Stomach (tissue), 4 donors: ENCODE measurements at regions not wholly inside any gene's neighbourhood (a gene's known extent, or its start where the extent isn't known, plus 50 kb on each side); places are given as distances from the start of the nearest gene placed in this dataset.

ENCODE experiments used
- POLR2A ChIP-seq, 4 donors: fragments of 450-650 bp; IDR thresholded peaks; one replicate each; pipeline ENCODE4 v1.6.1; 2016; ENCODE audit warnings: antibody characterized with exemption in 4 of 4, control low read depth in 2 of 4, mild to moderate bottlenecking in 1 of 4, moderate library complexity in 1 of 4
- TF ChIP-seq, protein P1 (sequence below), 7 experiments: fragments of 450-650 bp in 4 of 7; fragments of 200-600 bp in 3 of 7; sonication (generic) in 3 of 7; IDR thresholded peaks; one replicate each; pipeline ENCODE4 v1.5.1; 2016 to 2019; ENCODE audit warnings: antibody characterized with exemption in 7 of 7, control low read depth in 2 of 7, mild to moderate bottlenecking in 1 of 7

DNA sequence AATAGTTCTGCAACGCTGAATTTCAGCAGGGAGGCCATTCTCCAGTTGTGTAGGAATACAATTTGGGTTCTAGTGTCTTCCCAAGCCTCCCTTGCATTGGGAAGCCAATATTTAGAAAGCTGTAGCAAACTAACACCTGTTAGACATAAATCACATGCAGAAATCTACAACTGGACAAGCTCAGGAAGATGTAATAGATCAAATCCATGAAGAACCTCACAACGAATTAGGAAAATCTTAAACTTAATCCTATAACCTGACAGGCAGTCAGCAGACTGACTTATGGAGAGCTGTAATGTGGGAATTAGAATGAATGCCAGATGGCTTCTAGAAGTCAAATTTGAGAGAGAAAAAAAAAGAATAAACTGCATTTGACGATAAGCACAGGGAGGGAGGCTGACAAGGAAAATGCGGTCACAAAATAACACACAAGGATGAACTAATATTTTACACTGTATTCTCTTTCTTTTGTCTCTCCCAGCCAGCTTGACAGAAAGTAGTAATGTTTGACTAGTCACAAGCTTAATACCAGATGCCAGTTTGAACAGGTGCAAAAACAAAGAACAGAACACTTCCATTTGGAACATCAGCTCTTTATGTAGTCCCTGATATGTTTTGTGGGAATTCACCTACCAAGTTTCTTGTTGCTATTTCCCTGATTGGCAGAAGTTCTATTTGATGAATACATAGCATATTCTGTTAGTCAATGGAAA, 50.8 kb upstream of the FANCL start:
- TF ChIP-seq, protein P1, sequence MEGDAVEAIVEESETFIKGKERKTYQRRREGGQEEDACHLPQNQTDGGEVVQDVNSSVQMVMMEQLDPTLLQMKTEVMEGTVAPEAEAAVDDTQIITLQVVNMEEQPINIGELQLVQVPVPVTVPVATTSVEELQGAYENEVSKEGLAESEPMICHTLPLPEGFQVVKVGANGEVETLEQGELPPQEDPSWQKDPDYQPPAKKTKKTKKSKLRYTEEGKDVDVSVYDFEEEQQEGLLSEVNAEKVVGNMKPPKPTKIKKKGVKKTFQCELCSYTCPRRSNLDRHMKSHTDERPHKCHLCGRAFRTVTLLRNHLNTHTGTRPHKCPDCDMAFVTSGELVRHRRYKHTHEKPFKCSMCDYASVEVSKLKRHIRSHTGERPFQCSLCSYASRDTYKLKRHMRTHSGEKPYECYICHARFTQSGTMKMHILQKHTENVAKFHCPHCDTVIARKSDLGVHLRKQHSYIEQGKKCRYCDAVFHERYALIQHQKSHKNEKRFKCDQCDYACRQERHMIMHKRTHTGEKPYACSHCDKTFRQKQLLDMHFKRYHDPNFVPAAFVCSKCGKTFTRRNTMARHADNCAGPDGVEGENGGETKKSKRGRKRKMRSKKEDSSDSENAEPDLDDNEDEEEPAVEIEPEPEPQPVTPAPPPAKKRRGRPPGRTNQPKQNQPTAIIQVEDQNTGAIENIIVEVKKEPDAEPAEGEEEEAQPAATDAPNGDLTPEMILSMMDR (IDR thresholded peaks at IDR 0.05), result no peak
- TF ChIP-seq POLR2A (IDR thresholded peaks at IDR 0.05), result no peak
